ENCODE measurements at regions not wholly inside any gene's neighbourhood (a gene's known extent, or its start where the extent isn't known, plus 50 kb on each side); places are given as distances from the start of the nearest gene placed in this dataset.

DNA sequence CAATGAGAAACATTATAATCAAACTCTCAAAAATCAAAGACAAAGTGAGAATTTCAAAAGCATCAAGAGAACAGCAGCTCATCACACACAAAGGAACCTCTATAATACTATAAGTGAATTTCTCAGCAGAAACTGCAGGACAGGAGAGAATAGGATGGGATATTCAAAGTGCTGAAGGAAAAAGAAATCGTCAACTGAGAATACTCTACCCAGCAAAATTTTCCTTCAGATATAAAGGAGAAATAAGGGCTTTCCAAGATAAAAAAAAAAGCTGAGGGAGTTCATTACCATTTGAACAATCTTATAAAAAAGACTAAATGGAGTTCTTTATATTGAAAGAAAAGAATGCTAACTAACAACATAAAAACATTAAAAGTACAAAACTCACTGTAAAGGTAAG, 481.1 kb downstream of the TLE4 start:
- Mint-ChIP-seq H3K27me3 (no peaks in the 10 kb centered on the region), H3K4me1 (peaks cover 3 to 12% (median 5%) of the 10 kb centered on the region in 3 donors), H3K36me3 (peaks cover 13 to 23% of the 10 kb centered on the region in 2 donors), H3K27ac (no peak overlapping the region), H3K9me3 (peaks cover 11 to 42% (median 21%) of the 10 kb centered on the region in 7 donors), H3K4me3 (no peak overlapping the region)
- DNase-seq = no peak
- no peak for ATAC-seq (ENCODE audit: low read depth in 2 of 2)

DNA sequence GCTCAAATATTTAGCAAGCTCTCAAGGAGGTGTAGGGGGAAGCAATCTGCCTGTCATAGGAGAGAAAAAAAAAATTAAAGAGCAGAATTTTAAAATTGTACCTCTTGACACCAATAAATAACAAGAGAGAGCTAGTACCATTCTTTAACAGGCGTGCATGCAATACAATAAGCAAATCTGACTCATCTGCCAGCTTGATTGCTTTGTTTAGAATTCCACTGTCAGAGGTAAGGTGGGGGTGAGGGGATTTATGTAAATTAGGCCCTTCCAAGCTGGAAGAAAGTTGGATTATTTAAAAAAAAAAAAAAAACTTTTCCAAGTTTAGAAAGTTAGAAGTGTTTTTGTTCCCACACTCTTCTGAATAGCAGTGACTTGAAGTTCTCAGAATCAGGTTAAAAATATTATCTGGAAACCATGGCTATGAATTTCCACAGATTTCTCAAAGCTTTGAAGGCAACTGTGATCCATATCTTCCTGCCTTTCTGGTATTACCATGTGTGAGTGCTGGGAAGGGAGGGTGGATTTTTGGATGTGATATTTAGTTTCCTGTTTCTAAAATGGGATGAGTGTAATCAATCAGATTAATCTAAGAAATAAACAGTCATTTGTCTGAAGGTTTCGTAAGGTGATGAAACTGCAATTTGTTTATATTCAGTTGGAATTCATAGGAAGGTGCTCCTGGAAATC, 477.5 kb downstream of the TLE4 start:
- Mint-ChIP-seq H3K27ac (no peak overlapping the region), H3K9me3 (peaks cover 10 to 28% (median 19%) of the 10 kb centered on the region in 7 donors), H3K36me3 (peaks cover 13 to 23% of the 10 kb centered on the region in 2 donors), H3K4me1 (no peaks in the 10 kb centered on the region), H3K27me3 (no peaks in the 10 kb centered on the region), H3K4me3 (no peak overlapping the region)
- no peak for ATAC-seq (ENCODE audit: low read depth in 2 of 2)
- no peak for DNase-seq

DNA sequence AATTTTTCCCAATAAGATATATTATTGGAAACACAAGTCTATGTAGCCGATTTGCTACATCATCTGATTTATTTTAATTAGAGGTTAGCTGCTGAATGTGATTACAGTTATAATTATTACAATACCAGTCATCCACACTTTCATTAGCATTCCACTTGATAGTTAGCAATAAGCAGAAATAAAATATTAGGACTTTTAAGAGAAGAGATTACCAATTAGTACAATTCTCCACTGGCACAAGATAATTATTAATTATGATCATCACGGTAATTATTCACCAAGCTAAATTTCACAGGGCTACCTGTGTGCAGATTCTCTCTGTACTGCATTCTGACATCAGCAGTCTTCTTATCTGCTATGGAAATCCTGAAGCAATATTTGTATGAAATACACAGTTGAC, 474.7 kb downstream of the TLE4 start:
- H3K27me3 Mint-ChIP-seq = no peaks in the 10 kb centered on the region
- no peak for ATAC-seq (ENCODE audit: low read depth in 2 of 2)
- H3K36me3 Mint-ChIP-seq = no peaks in the 10 kb centered on the region
- H3K27ac Mint-ChIP-seq = no peak overlapping the region
- peaks cover 0 to 6% (median 2%) of the 10 kb centered on the region in 7 donors for H3K9me3 Mint-ChIP-seq
- H3K4me1 Mint-ChIP-seq = no peaks in the 10 kb centered on the region
- no peak for DNase-seq
- no peak overlapping the region for H3K4me3 Mint-ChIP-seq

DNA sequence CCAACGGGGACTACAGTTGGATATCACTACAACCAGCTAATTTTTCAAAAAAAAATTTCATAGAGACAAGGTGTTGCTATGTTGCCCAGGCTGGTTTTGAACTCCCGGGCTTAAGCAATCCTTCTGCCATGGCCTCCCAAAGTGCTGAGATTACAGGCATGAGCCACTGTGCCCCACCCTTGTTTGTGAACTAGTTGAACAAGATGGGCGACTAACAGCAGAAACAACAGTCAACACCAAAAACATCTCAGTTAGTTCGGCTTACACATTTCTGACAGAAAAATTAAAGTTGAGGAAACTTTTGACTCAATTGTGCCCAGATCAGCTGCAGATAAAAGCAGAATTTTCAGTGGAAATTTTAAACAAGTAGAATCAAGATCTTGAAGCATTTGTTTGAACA, 470.1 kb downstream of the TLE4 start:
- DNase-seq = no peak
- Mint-ChIP-seq H3K4me1 (no peaks in the 10 kb centered on the region), H3K36me3 (no peaks in the 10 kb centered on the region), H3K4me3 (no peak overlapping the region), H3K27ac (no peak overlapping the region), H3K27me3 (no peaks in the 10 kb centered on the region), H3K9me3 (peaks cover 0 to 4% (median 0%) of the 10 kb centered on the region in 7 donors)
- ATAC-seq (ENCODE audit: low read depth in 2 of 2) = no peak

DNA sequence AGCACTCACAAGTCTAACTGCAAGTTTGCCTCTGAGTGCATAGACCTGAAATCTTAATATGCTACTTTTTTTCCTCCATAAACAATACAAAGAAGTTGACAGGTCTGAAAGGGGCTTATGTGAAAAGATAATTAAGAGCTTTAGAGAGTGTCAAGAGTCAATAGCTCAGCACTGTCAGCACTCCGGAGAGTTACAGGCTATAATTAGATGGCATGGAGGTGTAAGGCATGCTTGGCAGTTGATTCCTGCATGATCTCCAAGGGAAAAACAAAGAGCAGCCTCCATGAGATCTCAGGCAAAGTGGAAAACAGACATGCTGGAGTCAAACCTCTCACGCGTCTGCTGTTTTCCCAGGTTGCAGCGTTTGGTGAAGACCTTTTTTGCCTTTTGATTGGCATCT, 468.7 kb downstream of the TLE4 start:
- Mint-ChIP-seq H3K27ac (no peak overlapping the region), H3K36me3 (no peaks in the 10 kb centered on the region), H3K4me1 (no peaks in the 10 kb centered on the region), H3K9me3 (peaks cover 0 to 4% (median 0%) of the 10 kb centered on the region in 7 donors), H3K27me3 (no peaks in the 10 kb centered on the region), H3K4me3 (no peak overlapping the region)
- no peak for ATAC-seq (ENCODE audit: low read depth in 2 of 2)
- no peak for DNase-seq

DNA sequence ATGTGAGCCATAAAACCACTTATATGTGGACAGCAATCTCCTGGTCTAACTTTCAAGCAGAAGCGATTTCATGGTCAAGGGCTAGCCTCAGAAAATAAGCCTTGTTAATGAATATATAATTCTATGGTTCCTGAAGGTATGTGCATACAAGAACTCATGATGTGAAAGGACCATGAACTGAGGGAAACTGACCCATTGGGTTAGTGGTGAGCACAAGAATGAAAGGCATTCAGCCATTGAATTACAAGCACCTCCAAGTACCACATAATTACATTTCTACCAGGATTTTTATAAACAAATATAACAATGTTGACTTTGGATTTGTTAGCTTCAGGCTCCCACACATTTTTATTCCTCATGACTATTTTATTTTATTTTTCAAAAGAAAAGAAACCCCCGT, 459.0 kb downstream of the TLE4 start:
- H3K4me1 Mint-ChIP-seq = peaks cover 6 to 11% (median 8%) of the 10 kb centered on the region in 3 donors
- no peak overlapping the region for H3K27ac Mint-ChIP-seq
- DNase-seq (no peak), ATAC-seq (ENCODE audit: low read depth in 2 of 2) (no peak)
- H3K9me3 Mint-ChIP-seq = peaks cover 4 to 21% (median 11%) of the 10 kb centered on the region in 7 donors
- no peak overlapping the region for H3K4me3 Mint-ChIP-seq
- H3K27me3 Mint-ChIP-seq = no peaks in the 10 kb centered on the region
- peaks cover 0 to 13% of the 10 kb centered on the region in 2 donors for H3K36me3 Mint-ChIP-seq

DNA sequence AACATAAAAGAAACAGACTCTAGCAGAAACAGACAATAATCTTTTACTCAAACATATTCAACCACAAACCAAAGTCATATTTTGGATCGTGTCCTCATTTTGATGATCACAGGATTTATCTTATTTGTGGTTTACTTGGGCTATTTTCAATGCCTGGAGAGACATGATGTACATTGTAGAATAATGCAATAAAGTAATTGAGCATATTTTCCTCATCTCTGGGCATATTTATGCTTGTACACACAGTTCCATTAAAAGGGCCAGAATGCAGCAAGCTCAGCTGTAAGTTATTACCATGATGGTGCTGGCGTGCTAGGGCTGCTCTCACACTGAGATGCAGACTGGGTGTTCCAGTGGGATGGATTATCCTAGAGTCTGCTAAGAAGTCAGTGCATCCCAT, 456.7 kb downstream of the TLE4 start:
- ATAC-seq (ENCODE audit: low read depth in 2 of 2) (no peak), DNase-seq (no peak)
- Mint-ChIP-seq H3K27me3 (no peaks in the 10 kb centered on the region), H3K27ac (no peak overlapping the region), H3K9me3 (peaks cover 4 to 18% (median 8%) of the 10 kb centered on the region in 7 donors), H3K4me1 (peaks cover 6 to 11% (median 8%) of the 10 kb centered on the region in 3 donors), H3K4me3 (no peak overlapping the region), H3K36me3 (peaks cover 0 to 8% of the 10 kb centered on the region in 2 donors)

DNA sequence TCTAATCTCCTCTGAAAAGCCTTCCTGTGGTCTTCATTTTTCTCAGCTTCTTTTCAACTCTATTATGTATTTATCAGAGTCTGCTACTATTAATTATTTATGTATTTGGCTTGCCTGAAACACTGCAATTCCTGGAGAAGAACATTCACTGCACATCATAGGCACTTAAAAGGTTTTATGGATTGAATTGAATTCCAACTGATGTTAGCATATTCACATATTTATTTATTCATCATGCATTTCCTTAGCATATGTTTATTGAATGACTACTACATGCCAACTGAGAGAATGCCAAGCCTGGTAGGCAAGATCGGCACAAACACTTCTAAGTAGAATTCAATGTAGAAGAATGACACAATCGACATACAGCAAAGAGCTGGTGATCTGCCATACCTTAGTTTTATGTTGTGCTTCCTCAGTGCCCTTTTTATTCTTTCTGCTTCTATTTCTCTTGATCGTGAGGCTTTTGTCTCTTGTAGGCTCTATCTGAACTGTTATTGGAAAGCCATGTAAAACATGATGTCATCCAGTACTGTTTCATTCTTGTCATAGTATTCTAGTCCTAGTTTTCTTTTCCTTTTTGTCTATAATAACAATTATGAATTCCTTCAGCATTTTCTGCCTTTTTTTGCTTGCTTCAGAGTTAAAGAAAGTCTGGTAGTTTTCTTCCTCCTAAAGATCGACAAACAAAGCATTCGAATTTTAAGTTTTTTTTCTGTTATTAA, 454.2 kb downstream of the TLE4 start:
- Mint-ChIP-seq H3K4me3 (no peak overlapping the region), H3K27me3 (no peaks in the 10 kb centered on the region), H3K9me3 (peaks cover 0 to 4% (median 0%) of the 10 kb centered on the region in 7 donors), H3K36me3 (no peaks in the 10 kb centered on the region), H3K27ac (no peak overlapping the region), H3K4me1 (peaks cover 6 to 11% (median 8%) of the 10 kb centered on the region in 3 donors)
- no peak for ATAC-seq (ENCODE audit: low read depth in 2 of 2)
- DNase-seq = no peak

DNA sequence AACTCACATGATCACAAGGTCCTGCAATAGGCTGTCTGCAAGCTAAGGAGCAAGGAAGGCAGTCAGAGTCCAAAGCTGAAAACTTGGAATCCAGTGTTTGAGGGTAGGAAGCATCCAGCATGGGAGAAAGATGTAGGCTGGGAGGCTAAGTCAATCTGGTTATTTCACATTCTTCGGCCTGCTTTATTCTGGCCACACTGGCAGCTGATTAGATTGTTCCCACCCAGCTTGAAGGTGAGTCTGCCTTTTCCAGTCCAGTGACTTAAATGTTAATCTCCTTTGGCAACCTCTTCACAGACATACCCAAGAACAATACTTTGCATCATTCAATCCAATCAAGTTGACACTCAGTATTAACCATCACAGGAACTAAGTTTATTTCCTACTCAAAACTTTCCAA, 453.4 kb downstream of the TLE4 start:
- DNase-seq (no peak), ATAC-seq (ENCODE audit: low read depth in 2 of 2) (no peak)
- Mint-ChIP-seq H3K27ac (no peak overlapping the region), H3K4me1 (peaks cover 6 to 11% (median 8%) of the 10 kb centered on the region in 3 donors), H3K36me3 (no peaks in the 10 kb centered on the region), H3K4me3 (no peak overlapping the region), H3K27me3 (no peaks in the 10 kb centered on the region), H3K9me3 (peaks cover 0 to 4% (median 0%) of the 10 kb centered on the region in 7 donors)

DNA sequence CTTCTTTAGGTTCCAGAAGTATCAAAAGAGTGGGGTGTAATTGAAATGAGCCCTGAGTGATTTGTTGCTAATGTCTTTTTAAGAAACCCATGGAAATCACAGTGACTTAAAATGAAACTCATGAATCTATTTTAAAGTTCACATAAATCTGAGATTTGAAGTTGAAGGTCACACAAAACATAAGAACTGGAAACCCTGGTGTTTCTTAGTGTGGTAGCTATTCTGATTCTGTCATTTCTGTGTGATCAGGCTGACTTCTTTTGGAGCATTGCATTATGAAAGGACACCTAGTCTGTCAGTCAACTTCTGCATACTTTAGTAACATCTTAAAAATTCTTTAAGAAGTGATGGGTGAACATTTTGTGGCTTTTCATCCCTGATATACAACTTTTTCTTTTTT, 448.8 kb downstream of the TLE4 start:
- H3K36me3 Mint-ChIP-seq = no peaks in the 10 kb centered on the region
- H3K9me3 Mint-ChIP-seq = peaks cover 0 to 4% (median 0%) of the 10 kb centered on the region in 7 donors
- no peaks in the 10 kb centered on the region for H3K4me1 Mint-ChIP-seq
- DNase-seq = no peak
- ATAC-seq (ENCODE audit: low read depth in 2 of 2) = no peak
- H3K27ac Mint-ChIP-seq = no peak overlapping the region
- H3K4me3 Mint-ChIP-seq = no peak overlapping the region
- no peaks in the 10 kb centered on the region for H3K27me3 Mint-ChIP-seq

DNA sequence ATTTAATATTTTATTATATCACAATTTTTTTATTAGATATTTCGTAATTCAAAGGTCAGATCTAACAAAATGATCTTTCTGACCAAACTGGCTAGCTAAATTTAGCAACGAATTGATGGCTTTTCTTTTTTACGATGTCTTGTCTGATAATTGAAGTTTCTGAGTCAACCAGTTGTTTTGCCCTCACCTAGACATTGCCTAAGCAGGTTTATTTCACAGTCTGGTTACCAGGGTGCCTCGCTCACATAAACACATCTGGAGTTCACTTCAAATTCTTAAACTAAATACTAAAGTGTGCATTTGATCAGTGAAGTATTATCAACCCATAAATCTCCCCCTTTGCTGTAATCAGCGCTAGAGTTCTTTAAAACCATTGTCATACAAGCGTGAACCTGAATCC, 448.3 kb downstream of the TLE4 start:
- Mint-ChIP-seq H3K27ac (no peak overlapping the region), H3K4me3 (no peak overlapping the region), H3K36me3 (no peaks in the 10 kb centered on the region), H3K9me3 (peaks cover 0 to 4% (median 0%) of the 10 kb centered on the region in 7 donors), H3K4me1 (no peaks in the 10 kb centered on the region), H3K27me3 (no peaks in the 10 kb centered on the region)
- ATAC-seq (ENCODE audit: low read depth in 2 of 2) (no peak), DNase-seq (no peak)

DNA sequence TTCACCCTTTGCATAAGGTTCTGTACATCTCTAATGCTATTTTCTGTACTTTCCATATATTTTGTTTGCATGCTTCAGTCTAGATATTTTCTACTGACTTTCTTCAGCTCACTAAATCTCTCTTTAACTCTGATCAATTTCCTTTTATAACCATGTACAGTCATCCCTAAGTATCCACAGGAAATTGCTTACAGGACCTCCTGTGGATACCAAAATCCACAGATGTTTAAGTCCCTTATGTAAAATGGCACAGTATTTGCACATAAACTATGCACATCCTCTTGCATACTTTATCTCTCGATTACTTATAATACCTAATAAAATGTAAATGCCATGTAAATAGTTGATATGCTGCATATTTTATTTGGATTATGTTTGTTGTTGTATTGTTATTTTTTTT, 442.1 kb downstream of the TLE4 start:
- H3K4me3 Mint-ChIP-seq = peak overlapping the region in 1 of 8 donors; percentile 18
- peak overlapping the region in 1 of 6 donors; percentile 6 for H3K27ac Mint-ChIP-seq
- peaks cover 5 to 11% (median 9%) of the 10 kb centered on the region in 3 donors for H3K4me1 Mint-ChIP-seq
- DNase-seq (no peak), ATAC-seq (ENCODE audit: low read depth in 2 of 2) (no peak)
- no peaks in the 10 kb centered on the region for H3K27me3 Mint-ChIP-seq
- H3K9me3 Mint-ChIP-seq = peaks cover 1 to 16% (median 7%) of the 10 kb centered on the region in 7 donors
- H3K36me3 Mint-ChIP-seq = peaks cover 0 to 15% of the 10 kb centered on the region in 2 donors

DNA sequence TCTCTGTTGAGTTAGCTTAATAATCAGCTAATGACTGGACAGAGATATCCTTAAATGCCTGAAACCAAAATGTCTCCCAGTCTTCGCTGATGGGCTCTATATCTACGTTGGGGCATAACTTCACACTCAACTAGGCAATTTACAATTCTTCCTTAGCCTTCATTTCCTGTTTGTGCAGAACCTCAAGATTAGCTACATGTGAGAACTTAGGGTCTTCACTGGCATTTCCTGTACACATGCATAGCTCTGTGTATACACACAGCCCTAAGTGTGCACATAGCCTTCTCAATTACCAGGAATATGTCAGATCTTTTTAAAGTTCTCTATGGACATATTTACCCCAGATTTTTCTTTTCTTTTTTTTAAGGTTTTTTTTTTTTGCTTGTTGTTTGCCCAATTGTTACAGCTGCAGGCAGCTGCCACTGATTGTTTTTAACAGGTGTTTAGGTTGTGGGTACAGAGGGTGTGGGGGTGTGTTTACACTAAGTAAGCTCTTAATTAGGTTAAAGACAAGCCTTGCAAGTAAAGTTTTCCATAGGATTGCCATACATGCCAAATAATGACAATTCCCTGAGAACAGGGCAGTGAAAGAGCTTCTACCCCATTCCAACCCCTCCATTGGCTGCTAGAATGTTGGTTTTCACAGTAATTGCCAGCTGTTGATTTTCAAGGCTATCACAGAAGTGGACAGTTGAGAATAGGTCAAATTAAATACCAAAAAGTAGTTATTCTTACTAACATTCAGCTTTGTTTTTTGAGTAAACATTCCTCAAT, 441.0 kb downstream of the TLE4 start:
- Mint-ChIP-seq H3K4me1 (peaks cover 5 to 11% (median 9%) of the 10 kb centered on the region in 3 donors), H3K36me3 (peaks cover 0 to 15% of the 10 kb centered on the region in 2 donors), H3K9me3 (peaks cover 1 to 16% (median 7%) of the 10 kb centered on the region in 7 donors), H3K27ac (peak overlapping the region in 1 of 6 donors; percentile 51), H3K27me3 (no peaks in the 10 kb centered on the region), H3K4me3 (peak overlapping the region in 4 of 8 donors; percentile 1 to 71 (median 28))
- ATAC-seq (ENCODE audit: low read depth in 2 of 2) (no peak), DNase-seq (no peak)

Data from naive B cell (primary cell).